ENCODE measurements at regions not wholly inside any gene's neighbourhood (a gene's known extent, or its start where the extent isn't known, plus 50 kb on each side); places are given as distances from the start of the nearest gene placed in this dataset.

DNA sequence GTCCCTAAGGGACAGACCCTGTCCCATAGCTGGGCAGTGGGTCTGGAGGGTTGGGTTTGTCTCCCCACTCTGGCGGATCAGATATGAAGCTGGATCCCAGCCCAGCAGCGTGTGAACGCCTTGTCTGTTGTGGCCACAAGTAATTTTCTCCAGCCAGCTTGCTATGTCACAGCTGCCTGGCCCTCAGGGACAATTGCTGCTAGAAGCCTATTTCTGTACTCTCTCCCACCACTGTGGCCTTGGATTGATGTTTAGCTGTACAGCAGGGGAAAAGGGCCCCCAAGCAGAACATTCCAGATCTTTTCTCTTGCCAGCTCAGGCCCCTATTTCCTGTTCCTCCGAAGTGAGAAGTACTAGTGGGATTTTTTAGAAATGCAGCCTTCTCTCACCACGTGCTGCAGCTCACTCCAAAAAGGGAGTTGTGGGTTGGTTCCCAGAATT is 53.5 kb upstream of the WAC start:
- DNase-seq (ENCODE audit: low read depth, low spot score) = no peak
- intact Hi-C loops (cut with micrococcal nuclease; ENCODE audit: unreplicated experiment) (no loop called here), in situ Hi-C loops (cut with HindIII; ENCODE audit: low pct_unique_long_range_greater_than_20kb, low sequenced_read_pairs) (no loop called here)
- ATAC-seq = no peak
- no peak overlapping the region for H3K27ac ChIP-seq (ENCODE audit: low read length)
- no peaks in the 10 kb centered on the region for H3K27me3 ChIP-seq (ENCODE audit: control insufficient read depth, insufficient read depth, low read length)
- TF ChIP-seq, protein P1, sequence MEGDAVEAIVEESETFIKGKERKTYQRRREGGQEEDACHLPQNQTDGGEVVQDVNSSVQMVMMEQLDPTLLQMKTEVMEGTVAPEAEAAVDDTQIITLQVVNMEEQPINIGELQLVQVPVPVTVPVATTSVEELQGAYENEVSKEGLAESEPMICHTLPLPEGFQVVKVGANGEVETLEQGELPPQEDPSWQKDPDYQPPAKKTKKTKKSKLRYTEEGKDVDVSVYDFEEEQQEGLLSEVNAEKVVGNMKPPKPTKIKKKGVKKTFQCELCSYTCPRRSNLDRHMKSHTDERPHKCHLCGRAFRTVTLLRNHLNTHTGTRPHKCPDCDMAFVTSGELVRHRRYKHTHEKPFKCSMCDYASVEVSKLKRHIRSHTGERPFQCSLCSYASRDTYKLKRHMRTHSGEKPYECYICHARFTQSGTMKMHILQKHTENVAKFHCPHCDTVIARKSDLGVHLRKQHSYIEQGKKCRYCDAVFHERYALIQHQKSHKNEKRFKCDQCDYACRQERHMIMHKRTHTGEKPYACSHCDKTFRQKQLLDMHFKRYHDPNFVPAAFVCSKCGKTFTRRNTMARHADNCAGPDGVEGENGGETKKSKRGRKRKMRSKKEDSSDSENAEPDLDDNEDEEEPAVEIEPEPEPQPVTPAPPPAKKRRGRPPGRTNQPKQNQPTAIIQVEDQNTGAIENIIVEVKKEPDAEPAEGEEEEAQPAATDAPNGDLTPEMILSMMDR (IDR thresholded peaks at IDR 0.05) = no peak
- no peak for TF ChIP-seq SIN3A (IDR thresholded peaks at IDR 0.05; ENCODE audit: borderline replicate concordance, insufficient read depth, low read depth, low read length)
- TF ChIP-seq TCF7L2 (IDR thresholded peaks at IDR 0.05; ENCODE audit: low read depth, low read length) = no peak
- no peak for TF ChIP-seq POLR2AphosphoS5 (IDR thresholded peaks at IDR 0.05; ENCODE audit: low read depth, low read length)
- TF ChIP-seq, protein P2, sequence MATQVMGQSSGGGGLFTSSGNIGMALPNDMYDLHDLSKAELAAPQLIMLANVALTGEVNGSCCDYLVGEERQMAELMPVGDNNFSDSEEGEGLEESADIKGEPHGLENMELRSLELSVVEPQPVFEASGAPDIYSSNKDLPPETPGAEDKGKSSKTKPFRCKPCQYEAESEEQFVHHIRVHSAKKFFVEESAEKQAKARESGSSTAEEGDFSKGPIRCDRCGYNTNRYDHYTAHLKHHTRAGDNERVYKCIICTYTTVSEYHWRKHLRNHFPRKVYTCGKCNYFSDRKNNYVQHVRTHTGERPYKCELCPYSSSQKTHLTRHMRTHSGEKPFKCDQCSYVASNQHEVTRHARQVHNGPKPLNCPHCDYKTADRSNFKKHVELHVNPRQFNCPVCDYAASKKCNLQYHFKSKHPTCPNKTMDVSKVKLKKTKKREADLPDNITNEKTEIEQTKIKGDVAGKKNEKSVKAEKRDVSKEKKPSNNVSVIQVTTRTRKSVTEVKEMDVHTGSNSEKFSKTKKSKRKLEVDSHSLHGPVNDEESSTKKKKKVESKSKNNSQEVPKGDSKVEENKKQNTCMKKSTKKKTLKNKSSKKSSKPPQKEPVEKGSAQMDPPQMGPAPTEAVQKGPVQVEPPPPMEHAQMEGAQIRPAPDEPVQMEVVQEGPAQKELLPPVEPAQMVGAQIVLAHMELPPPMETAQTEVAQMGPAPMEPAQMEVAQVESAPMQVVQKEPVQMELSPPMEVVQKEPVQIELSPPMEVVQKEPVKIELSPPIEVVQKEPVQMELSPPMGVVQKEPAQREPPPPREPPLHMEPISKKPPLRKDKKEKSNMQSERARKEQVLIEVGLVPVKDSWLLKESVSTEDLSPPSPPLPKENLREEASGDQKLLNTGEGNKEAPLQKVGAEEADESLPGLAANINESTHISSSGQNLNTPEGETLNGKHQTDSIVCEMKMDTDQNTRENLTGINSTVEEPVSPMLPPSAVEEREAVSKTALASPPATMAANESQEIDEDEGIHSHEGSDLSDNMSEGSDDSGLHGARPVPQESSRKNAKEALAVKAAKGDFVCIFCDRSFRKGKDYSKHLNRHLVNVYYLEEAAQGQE (IDR thresholded peaks at IDR 0.05; ENCODE audit: insufficient read depth in 1 of 2, low read depth in 2 of 2, low read length in 1 of 2) = no peak
- no peaks in the 10 kb centered on the region for H3K4me1 ChIP-seq (ENCODE audit: control insufficient read depth, insufficient read depth, low read length)
- no peaks in the 10 kb centered on the region for H3K36me3 ChIP-seq (ENCODE audit: control insufficient read depth, insufficient read depth, low read length)
- H3K9me3 ChIP-seq (ENCODE audit: control insufficient read depth, insufficient read depth, low read depth, low read length) = no peaks in the 10 kb centered on the region
- CTCF ChIA-PET = no interaction called here
- BruUV-seq (replicated peaks) = no TSS peak
- POLR2A ChIA-PET = no interaction called here
- no peak overlapping the region for H3K4me3 ChIP-seq (ENCODE audit: low read depth in 2 of 2, low read length in 2 of 2)

DNA sequence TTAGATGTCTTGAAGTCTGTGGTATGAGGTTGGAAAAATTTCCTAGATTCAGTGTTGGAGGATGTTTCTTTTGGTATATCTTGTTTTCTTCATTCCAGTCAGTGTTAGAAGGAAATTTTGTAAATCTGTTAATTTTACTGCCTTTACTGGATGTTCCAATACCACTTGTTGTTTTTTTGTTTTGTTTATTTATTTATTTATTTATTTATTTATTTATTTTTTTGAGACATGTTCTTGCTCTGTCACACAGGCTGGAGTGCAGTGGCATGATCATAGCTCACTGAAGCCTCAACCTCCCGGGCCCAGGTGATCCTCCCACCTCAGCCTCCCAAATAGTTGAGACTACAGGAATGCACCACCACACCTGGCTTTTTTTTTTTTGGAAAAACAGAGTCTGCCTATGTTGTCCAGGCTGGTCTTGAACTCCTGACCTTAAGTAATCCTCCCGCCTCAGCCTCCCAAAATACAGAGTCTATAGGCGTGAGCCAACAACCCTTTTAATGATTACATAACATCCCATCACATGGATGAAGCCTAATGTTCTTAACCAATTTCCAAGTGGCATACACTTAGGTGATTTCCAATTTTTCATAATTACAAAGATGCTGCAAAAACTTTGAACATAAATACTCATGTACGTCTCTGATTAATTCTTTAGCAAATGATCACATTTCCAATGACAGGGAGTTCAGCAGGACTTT is 52.8 kb upstream of the WAC start:
- Histone ChIP-seq H3K4me1 (ENCODE audit: control insufficient read depth, insufficient read depth, low read length) (no peaks in the 10 kb centered on the region), H3K36me3 (ENCODE audit: control insufficient read depth, insufficient read depth, low read length) (no peaks in the 10 kb centered on the region), H3K27ac (ENCODE audit: low read length) (no peak overlapping the region), H3K9me3 (ENCODE audit: control insufficient read depth, insufficient read depth, low read depth, low read length) (no peaks in the 10 kb centered on the region), H3K27me3 (ENCODE audit: control insufficient read depth, insufficient read depth, low read length) (no peaks in the 10 kb centered on the region), H3K4me3 (ENCODE audit: low read depth in 2 of 2, low read length in 2 of 2) (no peak overlapping the region)
- TF ChIP-seq TCF7L2 (IDR thresholded peaks at IDR 0.05; ENCODE audit: low read depth, low read length) = no peak
- CTCF ChIA-PET = no interaction called here
- POLR2A ChIA-PET = no interaction called here
- intact Hi-C loops (cut with micrococcal nuclease; ENCODE audit: unreplicated experiment) (no loop called here), in situ Hi-C loops (cut with HindIII; ENCODE audit: low pct_unique_long_range_greater_than_20kb, low sequenced_read_pairs) (no loop called here)
- BruUV-seq (replicated peaks) = no TSS peak
- DNase-seq (ENCODE audit: low read depth, low spot score) (no peak), ATAC-seq (no peak)

DNA sequence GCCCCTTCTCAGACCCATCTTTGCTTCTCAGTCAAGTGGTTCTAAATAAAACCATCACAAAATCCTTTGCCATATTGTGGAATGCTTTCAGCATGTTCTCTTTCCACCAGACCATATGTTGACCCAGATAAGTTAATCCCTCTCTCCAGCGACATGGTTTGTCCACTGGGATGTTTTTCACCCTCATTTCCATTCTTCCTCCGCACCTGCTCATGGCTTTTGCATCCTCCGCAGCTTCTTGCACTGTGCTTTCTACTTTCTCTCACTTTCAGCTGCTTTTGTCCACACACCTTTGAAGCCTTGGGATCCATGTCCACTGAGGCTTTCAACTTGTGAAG is 52.3 kb upstream of the WAC start:
- BruUV-seq (replicated peaks) = no TSS peak
- ATAC-seq (no peak), DNase-seq (ENCODE audit: low read depth, low spot score) (no peak)
- Histone ChIP-seq H3K36me3 (ENCODE audit: control insufficient read depth, insufficient read depth, low read length) (no peaks in the 10 kb centered on the region), H3K27ac (ENCODE audit: low read length) (no peak overlapping the region), H3K4me3 (ENCODE audit: low read depth in 2 of 2, low read length in 2 of 2) (no peak overlapping the region), H3K9me3 (ENCODE audit: control insufficient read depth, insufficient read depth, low read depth, low read length) (no peaks in the 10 kb centered on the region), H3K4me1 (ENCODE audit: control insufficient read depth, insufficient read depth, low read length) (no peaks in the 10 kb centered on the region), H3K27me3 (ENCODE audit: control insufficient read depth, insufficient read depth, low read length) (no peaks in the 10 kb centered on the region)
- ChIA-PET POLR2A (no interaction called here), CTCF (no interaction called here)
- in situ Hi-C loops (cut with HindIII; ENCODE audit: low pct_unique_long_range_greater_than_20kb, low sequenced_read_pairs) = no loop called here
- TF ChIP-seq, protein P2 (IDR thresholded peaks at IDR 0.05; ENCODE audit: insufficient read depth in 1 of 2, low read depth in 2 of 2, low read length in 1 of 2) = no peak
- TF ChIP-seq POLR2AphosphoS5 (IDR thresholded peaks at IDR 0.05; ENCODE audit: low read depth, low read length) (no peak), TCF7L2 (IDR thresholded peaks at IDR 0.05; ENCODE audit: low read depth, low read length) (no peak), SIN3A (IDR thresholded peaks at IDR 0.05; ENCODE audit: borderline replicate concordance, insufficient read depth, low read depth, low read length) (no peak)
- TF ChIP-seq, protein P1 (IDR thresholded peaks at IDR 0.05) = no peak
- intact Hi-C loops (cut with micrococcal nuclease; ENCODE audit: unreplicated experiment) = no loop called here

Measured in Panc1 (cell line).